ENCODE measurements at regions not wholly inside any gene's neighbourhood (a gene's known extent, or its start where the extent isn't known, plus 50 kb on each side); places are given as distances from the start of the nearest gene placed in this dataset.

GRCh38 chrX:143429811-143430210 is 87.5 kb downstream of the SPANXN3 start:
- BruUV-seq (replicated peaks) = no TSS peak
- TF ChIP-seq EZH2 (IDR thresholded peaks at IDR 0.05; ENCODE audit: low read depth) = no peak
- TF ChIP-seq CTCF (conservative IDR thresholded peaks at IDR 0.05) = no peak

GRCh38 chrX:143429131-143429530 is 88.1 kb downstream of the SPANXN3 start:
- Histone ChIP-seq H2AFZ (no peak overlapping the region), H3K9me3 (ENCODE audit: insufficient read depth, low read depth) (no peaks in the 10 kb centered on the region), H3K27ac (no peak overlapping the region), H3F3A (ENCODE audit: insufficient read depth, low read depth) (no peaks in the 10 kb centered on the region), H3K9me2 (ENCODE audit: insufficient read depth) (no peaks in the 10 kb centered on the region), H3K4me3 (no peak overlapping the region), H3K27me3 (ENCODE audit: insufficient read depth, low read depth) (no peaks in the 10 kb centered on the region), H3K4me2 (no peak overlapping the region), H3K4me1 (replicated peaks; ENCODE audit: insufficient read depth) (no peaks in the 10 kb centered on the region), H3K36me3 (ENCODE audit: low read depth) (no peaks in the 10 kb centered on the region), H4K20me1 (ENCODE audit: insufficient read depth) (no peaks in the 10 kb centered on the region), H3K79me2 (ENCODE audit: low read depth) (no peaks in the 10 kb centered on the region)
- TF ChIP-seq CTCF (conservative IDR thresholded peaks at IDR 0.05) = no peak
- no peak for TF ChIP-seq EZH2 (IDR thresholded peaks at IDR 0.05; ENCODE audit: low read depth)
- intact Hi-C loops (cut with micrococcal nuclease; ENCODE audit: unreplicated experiment) = no loop called here
- no peak for DNase-seq
- POLR2A ChIA-PET (ENCODE audit: unreplicated experiment) = no interaction called here
- BruUV-seq (replicated peaks) = no TSS peak
- CTCF ChIA-PET = no interaction called here

More at GRCh38 chrX:143429811-143430210, 87.5 kb downstream of the SPANXN3 start:
- H3K4me2 ChIP-seq = no peak overlapping the region
- no peaks in the 10 kb centered on the region for H3K79me2 ChIP-seq (ENCODE audit: low read depth)
- no peaks in the 10 kb centered on the region for H3K9me2 ChIP-seq (ENCODE audit: insufficient read depth)
- intact Hi-C loops (cut with micrococcal nuclease; ENCODE audit: unreplicated experiment) = no loop called here
- H3K27me3 ChIP-seq (ENCODE audit: insufficient read depth, low read depth) = no peaks in the 10 kb centered on the region
- ChIA-PET POLR2A (ENCODE audit: unreplicated experiment) (no interaction called here), CTCF (no interaction called here)
- no peaks in the 10 kb centered on the region for H4K20me1 ChIP-seq (ENCODE audit: insufficient read depth)
- no peaks in the 10 kb centered on the region for H3K4me1 ChIP-seq (replicated peaks; ENCODE audit: insufficient read depth)
- no peak overlapping the region for H3K27ac ChIP-seq
- H3K36me3 ChIP-seq (ENCODE audit: low read depth) = no peaks in the 10 kb centered on the region
- H3K4me3 ChIP-seq = no peak overlapping the region
- no peaks in the 10 kb centered on the region for H3K9me3 ChIP-seq (ENCODE audit: insufficient read depth, low read depth)
- no peak for DNase-seq
- no peaks in the 10 kb centered on the region for H3F3A ChIP-seq (ENCODE audit: insufficient read depth, low read depth)
- H2AFZ ChIP-seq = no peak overlapping the region

GRCh38 chrX:143401160-143401559 is 116.1 kb downstream of the SPANXN3 start:
- Histone ChIP-seq H3K4me1 (replicated peaks; ENCODE audit: insufficient read depth) (no peaks in the 10 kb centered on the region), H3F3A (ENCODE audit: insufficient read depth, low read depth) (no peaks in the 10 kb centered on the region), H3K9me3 (ENCODE audit: insufficient read depth, low read depth) (no peaks in the 10 kb centered on the region), H3K27ac (no peak overlapping the region), H3K27me3 (ENCODE audit: insufficient read depth, low read depth) (no peaks in the 10 kb centered on the region), H3K4me2 (peak overlapping the region; percentile 26; the same call in 1 of the 2 replicates), H3K79me2 (ENCODE audit: low read depth) (no peaks in the 10 kb centered on the region), H4K20me1 (ENCODE audit: insufficient read depth) (no peaks in the 10 kb centered on the region), H3K4me3 (no peak overlapping the region), H3K9me2 (ENCODE audit: insufficient read depth) (no peaks in the 10 kb centered on the region; the same call in 1 of the 2 replicates), H2AFZ (no peak overlapping the region), H3K36me3 (ENCODE audit: low read depth) (no peaks in the 10 kb centered on the region)
- ChIA-PET CTCF (no interaction called here), POLR2A (ENCODE audit: unreplicated experiment) (no interaction called here)
- DNase-seq = no peak
- no peak for TF ChIP-seq EZH2 (IDR thresholded peaks at IDR 0.05; ENCODE audit: low read depth)
- no peak for TF ChIP-seq CTCF (conservative IDR thresholded peaks at IDR 0.05)
- intact Hi-C loops (cut with micrococcal nuclease; ENCODE audit: unreplicated experiment) = no loop called here
- no TSS peak for BruUV-seq (replicated peaks)
